GM10266 (cell line): ENCODE measurements at regions not wholly inside any gene's neighbourhood (a gene's known extent, or its start where the extent isn't known, plus 50 kb on each side); places are given as distances from the start of the nearest gene placed in this dataset.
"Not testable (repeated sequence)": the region's sequence is repeated elsewhere in the genome, so short reads cannot be mapped to it uniquely, and the experiment has no call there.

Experiments used
- DNase-seq: peaks from one replicate; pipeline ENCODE4 v3.0.0; 2012; ENCODE audit errors: extremely low spot score
- TF ChIP-seq, protein P1 (sequence below): IDR thresholded peaks from 2 replicates; pipeline ENCODE4 v1.5.1; 2012; ENCODE audit warnings: mild to moderate bottlenecking, low read depth; ENCODE audit not compliant: control insufficient read depth, insufficient read depth; ENCODE audit errors: missing control alignments

DNA sequence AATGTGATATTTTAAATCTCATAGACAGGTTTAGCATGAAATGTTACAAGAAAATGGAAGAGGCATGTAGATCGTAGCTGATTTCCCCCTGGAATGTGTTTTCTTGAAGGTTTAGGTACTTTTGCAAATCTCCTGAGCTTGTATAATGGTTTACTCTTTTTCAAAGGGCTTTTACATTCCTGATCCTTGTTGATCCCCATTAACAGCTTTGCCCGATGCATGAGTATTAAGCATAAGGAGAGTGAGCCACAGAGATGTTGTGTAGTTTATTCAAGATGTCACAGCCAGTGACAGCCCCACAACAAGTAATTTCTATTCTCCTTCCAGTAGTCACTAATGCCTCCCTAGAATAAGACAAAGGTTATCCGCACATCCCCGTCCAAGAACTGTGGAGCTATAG lies 103.7 kb downstream of the SKIDA1 start:
- TF ChIP-seq, protein P1, sequence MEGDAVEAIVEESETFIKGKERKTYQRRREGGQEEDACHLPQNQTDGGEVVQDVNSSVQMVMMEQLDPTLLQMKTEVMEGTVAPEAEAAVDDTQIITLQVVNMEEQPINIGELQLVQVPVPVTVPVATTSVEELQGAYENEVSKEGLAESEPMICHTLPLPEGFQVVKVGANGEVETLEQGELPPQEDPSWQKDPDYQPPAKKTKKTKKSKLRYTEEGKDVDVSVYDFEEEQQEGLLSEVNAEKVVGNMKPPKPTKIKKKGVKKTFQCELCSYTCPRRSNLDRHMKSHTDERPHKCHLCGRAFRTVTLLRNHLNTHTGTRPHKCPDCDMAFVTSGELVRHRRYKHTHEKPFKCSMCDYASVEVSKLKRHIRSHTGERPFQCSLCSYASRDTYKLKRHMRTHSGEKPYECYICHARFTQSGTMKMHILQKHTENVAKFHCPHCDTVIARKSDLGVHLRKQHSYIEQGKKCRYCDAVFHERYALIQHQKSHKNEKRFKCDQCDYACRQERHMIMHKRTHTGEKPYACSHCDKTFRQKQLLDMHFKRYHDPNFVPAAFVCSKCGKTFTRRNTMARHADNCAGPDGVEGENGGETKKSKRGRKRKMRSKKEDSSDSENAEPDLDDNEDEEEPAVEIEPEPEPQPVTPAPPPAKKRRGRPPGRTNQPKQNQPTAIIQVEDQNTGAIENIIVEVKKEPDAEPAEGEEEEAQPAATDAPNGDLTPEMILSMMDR = no peak
- DNase-seq = no peak

DNA sequence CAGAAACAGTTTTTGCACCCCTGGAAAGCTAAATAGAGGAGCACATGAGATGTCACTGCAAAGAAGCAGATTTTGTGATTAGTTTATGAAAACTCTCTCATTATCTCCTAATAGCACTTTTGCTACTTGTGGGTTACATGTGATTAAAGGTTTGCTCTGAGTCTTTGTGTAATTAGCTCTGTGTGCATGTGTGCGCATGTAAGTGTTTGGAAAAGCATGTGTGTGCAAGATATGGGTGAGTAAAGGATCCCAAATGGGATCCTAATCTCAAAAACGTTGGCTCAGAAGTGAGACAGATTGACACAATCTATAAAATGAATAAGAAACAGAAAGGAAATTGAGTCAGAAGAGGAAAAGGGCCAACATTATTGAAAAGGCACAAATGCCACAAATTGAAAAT lies 104.5 kb downstream of the SKIDA1 start:
- DNase-seq = no peak
- TF ChIP-seq, protein P1 = no peak

DNA sequence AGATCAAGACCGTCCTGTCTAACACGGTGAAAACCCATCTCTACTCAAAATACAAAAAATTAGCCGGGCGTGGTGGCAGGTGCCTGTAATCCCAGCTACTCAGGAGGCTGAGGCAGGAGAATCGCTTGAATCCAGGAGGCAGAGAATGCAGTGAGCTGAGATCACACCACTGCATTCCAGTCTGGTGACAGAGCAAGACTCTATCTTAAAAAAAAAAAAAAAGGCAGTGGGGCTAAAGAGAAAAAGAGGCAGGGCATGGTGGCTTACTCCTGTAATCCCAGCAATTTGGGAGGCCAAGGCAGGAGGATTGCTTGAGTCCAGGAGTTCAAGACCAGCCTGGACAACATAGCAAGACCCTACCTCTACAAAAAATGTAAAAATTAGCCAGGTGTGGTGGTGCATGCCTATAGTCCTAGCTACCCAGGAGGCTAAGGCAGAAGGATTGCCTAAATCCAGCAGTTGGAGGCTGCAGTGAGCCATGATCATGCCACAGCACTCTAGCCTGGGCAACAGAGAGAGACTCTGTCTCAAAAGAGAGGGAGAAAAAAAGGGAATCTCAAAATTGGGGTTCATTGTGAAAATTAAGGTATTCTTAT lies 106.4 kb downstream of the SKIDA1 start:
- not testable (repeated sequence) for DNase-seq

DNA sequence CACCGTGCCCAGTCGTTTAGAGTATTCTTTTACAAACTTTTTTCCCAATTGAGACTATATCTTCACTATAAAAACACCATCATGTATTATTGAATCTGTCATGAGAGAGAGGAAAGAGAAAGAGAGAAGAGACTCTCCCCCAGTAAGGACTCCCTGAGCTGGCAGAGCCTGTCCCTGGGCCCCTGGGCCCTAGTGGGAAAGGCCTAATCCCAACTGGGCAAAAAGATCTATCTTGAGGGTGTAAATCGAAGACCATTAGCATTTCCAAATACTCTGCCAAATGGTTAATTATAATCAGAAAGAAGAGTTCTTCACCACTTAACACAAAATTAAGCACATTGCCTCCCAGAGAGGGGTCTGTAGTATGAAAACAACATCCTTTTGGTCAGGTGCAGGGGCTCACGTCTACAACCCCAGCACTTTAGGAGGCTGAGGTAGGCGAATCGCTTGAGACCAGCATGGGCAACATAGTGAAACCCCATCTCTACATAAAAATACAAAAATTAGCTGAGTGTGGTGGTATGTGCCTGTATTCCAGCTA lies 108.2 kb downstream of the SKIDA1 start:
- TF ChIP-seq, protein P1 = no peak
- no peak for DNase-seq

DNA sequence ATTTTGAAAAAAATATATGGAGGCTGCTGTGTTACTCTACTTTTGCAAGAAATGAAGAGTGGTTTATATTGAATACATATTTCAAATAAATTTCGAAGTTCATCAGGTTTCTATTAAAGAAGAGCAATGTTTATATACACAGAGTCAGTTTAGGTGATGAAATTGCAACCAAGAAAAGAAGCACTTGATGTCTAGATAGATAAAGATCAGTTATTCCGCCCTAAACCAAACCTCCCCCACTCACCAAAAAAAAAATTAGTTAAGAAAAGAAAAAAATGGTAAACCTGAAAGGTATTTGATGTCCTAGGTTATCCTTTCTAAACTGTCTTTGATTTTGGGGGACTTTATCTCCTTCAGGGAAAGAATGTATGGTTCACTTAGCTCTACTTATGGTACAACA lies 111.8 kb downstream of the SKIDA1 start:
- TF ChIP-seq, protein P1 = no peak
- no peak for DNase-seq

DNA sequence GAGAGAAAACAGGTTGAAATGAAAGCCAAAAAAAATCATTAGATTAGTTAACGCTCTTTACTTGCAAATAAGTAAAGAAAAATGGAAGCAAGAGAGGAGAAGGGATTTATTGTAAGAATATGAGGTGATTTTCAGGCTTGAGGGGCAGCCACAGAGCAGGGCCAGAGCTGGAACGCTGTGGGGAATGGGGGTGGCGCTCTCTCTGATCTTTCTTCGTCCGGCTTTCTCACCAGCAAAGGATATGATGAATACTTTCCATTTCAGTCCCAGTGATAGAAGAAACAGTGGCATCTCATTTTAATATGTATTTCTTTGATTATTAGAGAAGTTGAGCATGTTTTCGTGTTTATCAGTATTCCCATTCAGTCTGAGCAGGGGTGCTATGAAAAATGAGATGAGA lies 112.2 kb downstream of the SKIDA1 start:
- TF ChIP-seq, protein P1 = no peak

DNA sequence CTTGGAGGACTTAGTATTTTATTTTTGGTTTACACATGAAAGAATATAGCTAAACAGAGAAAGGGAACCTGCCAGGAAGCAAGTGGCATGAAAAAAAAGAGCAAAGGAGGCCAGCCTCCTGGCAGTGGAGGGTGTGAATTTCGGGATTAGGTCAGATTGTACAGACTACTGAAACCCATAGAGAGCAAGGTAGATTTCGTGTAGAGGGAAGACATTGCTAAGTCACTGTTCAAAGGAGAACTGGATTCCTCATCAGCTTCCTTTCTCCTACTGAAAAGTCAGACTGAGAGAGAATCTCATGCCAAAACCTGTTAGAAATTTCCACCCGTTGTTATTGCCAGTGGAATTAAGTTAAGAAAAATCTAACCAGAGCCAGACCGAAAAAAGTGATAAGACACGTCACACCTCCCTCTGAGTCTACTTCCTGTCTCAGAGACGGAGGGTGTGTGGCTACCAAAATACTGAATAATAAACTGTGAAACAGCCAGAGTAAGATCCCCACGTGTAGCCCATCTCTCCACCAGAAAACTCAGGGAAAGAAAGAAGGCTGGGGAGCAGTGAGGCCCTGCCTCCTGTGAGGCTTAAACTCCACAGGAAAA lies 118.8 kb downstream of the SKIDA1 start:
- DNase-seq = no peak
- TF ChIP-seq, protein P1 = no peak

More for the DNA sequence above, 112.2 kb downstream of the SKIDA1 start:
- no peak for DNase-seq
